Stimulated activated CD4-positive, alpha-beta T cell treated with anti-CD3 and anti-CD28 coated beads, Interleukin-1b, Interleukin-23, amount 100 ng/mL, for 4 hours (primary cell): ENCODE measurements at regions not wholly inside any gene's neighbourhood (a gene's known extent, or its start where the extent isn't known, plus 50 kb on each side); places are given as distances from the start of the nearest gene placed in this dataset.

Experiments used
- DNase-seq, 2 donors: peaks; one replicate each; pipeline ENCODE4 v3.0.0-alpha.2; 2020; ENCODE audit warnings: low read depth in 2 of 2

DNA sequence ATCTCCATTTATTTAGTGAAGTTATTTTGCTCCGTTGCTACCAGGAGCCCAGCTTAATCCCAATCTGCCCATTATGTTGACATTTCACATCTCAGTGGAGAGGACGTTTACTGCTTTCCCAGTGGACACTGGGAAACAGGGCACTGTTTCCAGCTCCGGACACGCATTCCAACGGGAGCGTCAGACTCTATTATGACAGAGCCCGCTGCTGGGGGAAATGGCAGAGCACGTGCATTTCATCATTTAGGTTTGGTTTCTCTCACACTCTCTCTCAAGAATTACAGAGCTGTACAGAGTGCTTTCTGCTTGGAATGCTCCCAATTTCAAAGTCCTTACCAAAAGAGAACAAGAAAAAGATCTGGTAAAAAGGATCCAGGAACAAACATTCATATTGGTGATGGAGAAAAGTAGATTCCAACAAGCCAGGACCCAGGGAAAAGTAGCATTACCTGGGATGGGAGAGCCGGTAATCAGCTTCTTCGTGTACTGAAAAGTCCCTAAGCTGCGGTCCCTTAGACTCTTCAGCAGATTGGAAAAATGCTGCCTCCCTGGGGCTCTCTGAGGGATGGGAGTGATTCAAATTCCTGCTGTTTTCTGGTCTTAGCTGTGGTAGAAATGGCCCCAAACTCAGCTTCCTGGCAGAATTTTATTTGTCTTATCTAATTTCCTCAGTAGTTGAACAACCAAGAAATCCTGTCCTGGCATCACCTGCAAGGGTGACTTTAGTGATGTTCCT is 136.0 kb upstream of the THBS1 start:
- no peak for DNase-seq

DNA sequence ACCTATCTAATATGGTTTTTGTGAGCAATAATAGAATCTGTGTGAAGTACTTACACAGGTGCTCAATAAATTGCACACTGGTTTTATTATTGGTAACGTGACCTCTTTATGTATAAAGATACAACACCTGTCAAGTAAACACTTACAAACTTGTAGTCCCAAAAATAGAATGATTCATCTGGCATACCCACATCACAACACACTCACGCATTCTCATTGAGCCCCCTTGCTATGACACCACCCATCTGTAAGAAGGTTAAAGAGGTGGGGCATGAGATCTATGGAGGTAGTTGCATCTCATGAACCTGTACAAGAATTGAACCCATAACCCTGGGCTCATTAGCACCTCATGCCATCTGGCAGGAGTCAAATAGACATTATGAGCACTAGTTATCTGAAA is 134.9 kb upstream of the THBS1 start:
- no peak for DNase-seq

DNA sequence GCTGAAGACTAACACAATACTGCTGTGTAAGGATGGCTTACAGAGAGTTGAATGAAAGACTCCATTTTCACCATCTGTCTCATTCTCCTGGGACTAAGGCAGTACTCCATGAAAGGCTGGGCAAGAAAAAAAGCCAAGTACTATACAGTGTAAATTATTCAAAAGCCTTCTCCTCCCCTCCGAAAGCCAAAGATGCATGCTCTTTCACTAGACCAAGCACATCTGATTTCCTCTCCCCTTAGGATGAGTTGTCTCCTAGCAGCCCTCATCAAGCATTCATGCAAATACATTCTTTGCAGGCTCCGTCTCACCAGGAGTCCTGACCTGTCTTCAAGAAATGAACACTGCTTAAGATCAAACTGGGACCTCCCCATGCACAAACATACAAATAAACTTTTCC is 133.5 kb upstream of the THBS1 start:
- no peak for DNase-seq

DNA sequence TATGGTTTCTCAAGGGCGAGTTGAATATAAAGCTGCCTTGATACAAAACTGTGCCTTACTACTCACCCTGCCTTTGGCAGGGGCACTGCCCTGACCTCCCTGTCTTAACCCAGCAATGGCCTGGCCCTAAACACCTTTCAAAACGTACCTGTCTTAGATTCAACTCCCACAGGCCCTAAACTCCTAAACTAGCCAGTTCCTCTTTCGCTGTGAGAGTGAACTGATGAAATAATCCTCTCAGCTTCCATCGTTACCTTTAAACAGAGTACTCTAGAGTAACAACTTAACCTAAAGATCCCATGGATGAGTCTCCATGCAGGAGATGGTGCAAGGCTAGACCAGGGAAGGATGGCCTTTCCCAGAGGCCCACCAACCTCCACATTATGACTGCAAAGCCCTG is 133.0 kb upstream of the THBS1 start:
- DNase-seq = no peak

DNA sequence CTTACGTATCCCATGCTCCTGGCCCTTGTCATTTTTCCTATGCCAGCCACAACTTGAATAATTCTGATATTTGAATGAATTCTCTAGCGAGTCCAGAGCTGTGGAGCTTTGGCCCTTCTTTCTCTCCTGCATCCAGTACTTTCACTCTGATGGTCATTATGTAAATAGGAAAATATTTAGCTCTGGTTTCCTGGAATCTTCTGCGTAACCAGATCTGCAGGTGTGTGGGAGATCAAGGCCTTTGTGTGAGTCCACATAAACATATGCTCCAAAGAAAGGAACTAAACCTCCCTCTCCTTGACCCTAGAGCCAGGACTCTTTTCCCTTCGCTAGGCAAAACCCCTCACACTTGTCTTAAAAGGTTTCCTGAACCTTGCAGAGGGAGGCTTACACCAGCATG is 132.5 kb upstream of the THBS1 start:
- no peak for DNase-seq

DNA sequence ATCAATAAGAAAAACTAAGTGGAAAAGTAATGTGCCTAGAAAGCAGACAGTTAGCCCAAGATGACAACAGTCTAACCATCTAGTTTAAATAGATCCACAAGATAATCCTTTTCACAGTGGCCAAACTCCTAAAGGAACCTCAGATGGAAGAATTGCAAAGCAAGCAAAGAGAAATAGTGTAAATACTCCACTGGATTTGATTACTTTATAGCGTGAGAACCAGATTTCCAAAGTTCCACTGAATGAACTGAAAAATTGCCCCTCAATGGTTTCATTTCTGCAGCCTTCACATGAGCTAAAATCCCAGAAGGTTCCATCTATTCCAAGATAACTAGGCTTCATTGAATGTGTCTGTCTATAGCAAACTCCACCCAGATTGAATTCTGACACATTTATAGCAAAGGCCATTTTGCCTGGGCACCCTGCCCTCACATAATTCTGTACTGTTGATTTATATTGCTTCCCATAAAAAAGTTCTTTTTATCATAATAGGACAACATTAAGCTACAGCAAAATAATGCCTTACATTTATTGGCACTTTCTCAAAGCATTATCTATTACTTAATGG is 129.7 kb upstream of the THBS1 start:
- DNase-seq = no peak

DNA sequence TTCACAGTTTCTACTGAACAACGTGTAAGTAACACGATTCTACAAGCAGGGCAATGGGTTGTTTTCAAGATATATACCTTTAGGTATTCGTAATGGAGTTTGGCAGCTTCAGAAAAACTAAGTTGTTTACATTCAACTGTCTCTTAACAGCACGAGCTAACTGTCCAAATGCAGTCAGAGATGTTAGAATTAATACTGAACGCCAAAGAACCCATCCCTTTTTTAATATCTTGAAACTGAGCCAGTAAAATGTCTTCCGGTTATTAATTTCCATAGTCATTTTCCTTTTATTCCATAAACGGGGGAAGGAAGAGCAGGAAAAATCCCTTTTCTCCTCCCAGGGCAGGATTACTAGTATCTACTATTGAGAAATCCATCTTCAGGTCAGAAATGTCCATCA is 129.0 kb upstream of the THBS1 start:
- no peak for DNase-seq

DNA sequence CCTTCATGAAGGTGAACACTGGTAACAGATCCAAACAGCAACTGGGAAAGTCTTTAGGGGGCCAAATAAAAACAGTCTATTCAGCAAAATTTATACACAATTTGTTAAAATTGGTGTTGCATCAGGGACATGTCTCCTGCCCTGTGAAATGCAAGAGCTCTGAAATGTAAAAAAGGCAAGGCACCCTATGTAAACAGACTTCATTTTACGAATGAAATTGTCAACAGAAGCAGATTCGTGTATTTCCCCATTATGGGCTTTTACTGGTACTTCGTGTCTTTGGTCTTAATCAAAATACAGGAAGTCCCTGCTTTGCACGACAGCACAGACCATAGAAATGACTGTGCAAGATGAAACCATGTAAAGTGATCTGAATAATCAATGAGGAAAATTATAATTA is 127.3 kb upstream of the THBS1 start:
- DNase-seq = no peak

DNA sequence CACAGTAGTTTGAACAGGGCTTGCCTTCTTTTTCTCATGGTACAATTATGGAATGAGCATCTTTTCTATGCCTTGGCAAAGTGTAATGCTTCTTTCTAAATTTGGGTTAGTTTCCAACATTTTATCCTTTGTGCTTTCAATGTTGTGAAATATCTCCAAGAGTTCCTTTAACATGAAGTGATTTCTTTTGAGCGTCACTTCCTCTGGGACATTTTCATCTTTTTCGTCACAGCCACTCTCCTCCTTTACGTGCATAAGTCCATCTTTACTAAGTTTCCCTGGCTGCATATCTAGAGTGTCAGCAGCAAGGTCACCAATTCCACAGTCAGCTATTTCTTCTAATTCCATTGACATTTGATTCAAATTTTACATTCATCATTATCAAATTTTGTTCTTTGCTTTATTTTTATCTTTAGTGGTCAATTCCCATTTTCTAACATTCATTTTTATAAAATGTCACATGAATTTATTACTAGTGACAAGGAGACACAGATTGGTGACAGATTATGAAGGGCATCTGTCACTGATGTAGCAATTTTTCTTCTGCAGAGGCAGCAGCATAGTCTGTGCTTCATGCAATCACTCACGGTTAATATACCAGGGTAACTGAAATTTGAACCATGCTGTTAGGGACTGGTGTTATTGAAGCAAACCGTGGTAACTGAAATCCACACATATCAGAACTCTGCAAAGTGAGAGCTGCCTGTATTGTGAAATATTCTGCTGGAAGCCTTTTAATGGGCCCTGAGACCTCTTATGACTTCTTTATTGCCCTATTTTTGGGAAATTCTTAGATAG is 126.5 kb upstream of the THBS1 start:
- DNase-seq = no peak

DNA sequence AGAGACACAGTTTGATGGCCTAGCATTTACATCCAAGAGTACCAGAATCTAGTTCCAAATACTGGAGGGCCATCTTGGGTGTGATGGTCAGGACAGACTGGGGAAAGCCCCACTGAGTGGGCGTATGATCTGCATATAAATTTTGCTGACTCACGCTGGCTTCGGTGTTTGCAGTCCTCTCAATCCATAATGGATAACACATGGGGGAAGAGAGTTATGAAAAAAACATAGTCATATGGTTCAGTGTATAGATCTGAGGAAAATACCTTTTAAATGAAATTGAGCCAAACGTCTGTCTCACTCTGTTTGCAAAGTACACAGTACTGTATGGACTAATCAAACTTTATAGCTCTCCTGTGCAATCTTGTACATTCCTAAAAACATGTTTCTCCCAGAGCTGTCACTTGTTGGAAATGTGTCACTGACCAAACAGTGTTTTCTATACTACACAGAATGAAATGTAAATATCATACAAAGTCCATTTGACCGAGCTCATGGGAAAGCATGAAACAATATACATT is 125.3 kb upstream of the THBS1 start:
- no peak for DNase-seq

GRCh38 chr15:39456159-39456558 is 124.7 kb upstream of the THBS1 start:
- no peak for DNase-seq

DNA sequence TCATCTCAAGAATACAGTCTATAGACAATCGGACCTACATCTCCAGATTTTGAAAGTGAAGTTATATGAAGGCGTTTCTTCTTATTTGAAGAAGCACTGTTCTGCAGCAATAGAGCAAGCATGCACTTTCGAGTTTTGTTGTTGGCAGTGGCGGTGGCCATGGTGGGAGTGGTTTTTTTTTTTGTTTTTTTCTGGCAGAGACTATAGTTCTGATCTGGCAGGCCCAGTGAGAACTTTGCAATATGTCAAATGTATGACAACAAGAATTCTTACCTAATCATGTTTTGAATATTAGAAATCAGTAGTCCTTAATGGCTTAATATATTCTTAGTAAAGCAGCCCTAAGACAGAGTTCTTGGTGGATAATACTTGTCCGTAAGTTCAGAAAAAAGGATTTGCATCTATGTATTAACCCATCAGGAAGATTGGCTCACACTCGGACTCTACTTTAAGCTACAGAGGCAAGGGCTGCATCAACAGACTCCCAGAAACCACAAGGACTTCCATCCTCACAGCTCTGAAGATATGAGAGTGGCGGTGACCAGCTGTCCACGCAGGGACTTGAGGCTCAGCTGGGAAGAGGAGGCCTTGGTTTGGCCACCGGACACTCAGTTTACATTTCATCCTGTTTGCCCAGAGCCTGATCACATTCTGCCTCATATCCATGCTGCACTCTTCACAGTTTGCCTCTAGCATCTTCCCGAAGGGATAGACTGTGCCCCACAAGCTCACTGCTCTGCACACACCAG is 124.1 kb upstream of the THBS1 start:
- DNase-seq = no peak

DNA sequence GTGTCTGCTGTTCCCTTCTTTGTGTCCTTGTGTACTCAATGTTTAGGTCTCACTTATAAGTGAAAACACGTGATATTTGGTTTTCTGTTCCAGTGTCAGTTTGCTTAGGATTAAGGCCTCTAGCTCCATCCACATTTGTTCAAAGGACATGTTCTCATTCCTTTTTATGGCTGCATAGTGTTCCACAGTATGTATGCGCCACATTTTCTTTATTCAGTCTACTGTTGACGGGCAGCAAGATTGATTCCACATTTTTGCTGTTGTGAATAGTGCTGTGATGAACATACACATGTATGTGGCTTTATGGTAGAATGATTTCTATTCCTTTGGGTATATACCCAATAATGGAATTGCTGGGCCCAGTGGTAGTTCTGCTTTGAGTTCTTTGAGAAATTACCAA is 122.7 kb upstream of the THBS1 start:
- DNase-seq = no peak

DNA sequence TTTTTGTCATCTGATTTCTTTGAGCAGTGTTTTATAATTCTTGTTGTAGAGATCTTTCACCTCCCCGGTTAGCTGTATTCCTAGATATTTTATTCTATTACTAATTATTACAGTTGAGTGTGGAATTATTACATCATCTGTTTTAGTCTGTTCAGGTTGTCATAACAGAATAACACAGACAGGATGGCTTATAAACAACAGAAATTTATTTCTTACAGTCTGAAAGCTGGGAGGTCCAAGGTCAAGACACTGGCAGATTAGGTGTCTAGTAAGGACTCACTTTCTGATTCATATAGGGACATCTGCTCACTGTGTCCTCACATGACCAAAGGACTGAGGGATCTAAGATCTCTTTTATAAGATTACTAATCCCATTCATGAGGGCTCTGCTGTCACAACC is 121.3 kb upstream of the THBS1 start:
- DNase-seq = no peak

DNA sequence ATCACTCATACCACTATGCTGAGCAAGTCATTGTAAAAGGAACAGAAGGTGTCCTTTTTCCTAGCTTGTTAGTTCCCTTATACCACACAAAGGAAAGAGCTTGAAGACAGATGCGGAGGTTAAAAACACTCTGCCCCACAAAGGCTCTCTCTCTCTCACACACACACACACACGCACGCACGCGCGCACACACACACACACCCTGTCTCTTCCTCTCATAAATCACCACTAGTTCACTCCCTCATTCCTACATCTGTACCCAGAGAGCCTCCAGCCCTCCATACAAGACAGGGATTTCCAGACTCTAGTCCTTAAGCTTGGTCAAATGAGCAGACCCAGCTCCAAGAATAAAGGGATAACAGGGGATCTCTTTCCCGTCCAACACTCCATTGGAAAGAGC is 120.1 kb upstream of the THBS1 start:
- DNase-seq = no peak

DNA sequence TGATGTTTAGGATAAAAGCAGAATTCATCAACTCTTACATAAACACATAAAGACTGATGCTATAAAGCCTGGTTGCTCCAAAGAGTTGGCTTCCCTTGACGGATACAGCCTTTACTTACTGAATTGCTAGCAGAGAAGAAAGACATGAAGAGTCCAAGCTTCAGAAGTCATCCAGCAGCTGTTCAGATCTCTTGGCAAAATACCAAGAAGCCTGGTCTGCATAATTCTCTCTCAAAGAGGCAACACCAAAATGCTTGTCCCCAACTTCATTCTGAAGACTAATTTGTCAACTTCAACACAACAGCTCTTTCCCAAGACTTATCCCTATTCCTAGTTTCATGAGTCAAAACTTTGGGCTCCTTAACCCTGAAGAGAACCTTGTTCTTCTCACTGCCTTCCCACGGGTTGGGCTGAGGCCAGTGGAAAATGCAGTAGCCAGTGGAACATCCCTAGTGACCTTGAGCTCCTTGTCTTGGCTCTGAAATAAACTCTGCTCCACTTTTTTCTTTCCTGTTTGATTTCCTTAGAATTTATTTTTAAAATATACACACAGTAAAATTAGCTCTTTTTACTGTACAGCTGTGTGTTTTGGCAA is 119.2 kb upstream of the THBS1 start:
- no peak for DNase-seq

- DNase-seq = no peak
These were observed 118.2 kb upstream of the THBS1 start for GRCh38 chr15:39462691-39463090.

DNA sequence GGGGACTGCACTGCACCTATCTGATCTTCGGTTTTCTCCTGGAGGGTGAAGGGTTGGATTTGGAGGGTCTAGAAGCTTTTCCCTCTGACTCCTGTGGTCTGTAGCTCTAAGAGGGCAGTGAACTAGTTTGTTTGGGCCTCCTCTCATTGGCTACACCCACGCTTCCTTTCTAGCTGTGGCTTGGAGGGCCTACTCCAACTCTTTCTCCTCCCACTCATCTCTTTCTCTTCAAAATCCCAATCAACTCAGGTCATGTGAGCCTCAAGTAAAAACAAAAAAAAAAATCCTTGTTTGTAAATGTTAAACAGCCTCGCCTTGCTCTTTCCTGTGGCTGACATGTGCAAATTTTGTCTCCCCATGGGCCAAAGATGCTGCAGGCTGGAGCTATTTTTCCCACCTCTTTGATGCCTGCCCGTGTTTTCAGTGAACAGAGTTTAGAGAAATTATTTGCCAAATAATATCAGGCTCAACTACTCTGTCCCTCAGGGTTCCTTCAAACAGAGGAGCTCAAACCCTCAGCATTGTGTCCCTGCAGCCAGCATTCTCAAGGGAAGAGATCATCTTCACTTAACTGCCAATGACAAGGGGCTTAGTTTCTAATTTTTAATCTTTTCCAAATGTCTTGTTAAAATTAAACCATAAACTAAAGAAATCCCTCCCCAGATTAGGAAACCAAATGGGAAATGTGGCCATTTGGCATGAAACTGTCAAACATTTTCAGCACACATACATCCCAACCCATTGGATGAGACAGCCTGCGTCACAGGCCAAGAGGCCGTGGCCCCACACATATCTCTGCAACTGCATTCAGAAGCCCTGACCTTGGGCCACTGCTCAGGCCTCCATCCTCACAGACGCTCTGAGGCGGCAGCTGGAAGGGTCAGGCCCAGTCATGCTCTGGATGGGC is 114.8 kb upstream of the THBS1 start:
- no peak for DNase-seq

DNA sequence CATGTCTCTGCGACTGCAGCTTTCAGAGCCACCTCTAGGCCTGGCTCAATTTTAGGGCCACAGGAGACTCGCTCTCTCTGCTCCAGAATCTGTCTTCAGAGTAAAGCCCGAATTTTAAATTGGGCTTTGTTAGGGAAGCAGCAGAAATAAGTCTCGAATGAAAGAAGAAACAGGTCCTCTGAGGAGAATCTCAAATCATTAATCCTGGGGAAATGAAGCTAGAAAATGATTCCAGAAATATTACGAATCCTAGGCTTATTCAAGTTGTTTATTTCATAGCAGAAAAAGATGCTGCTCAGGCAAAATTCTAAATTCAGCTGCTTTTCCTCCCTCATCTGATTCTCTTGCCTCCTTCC is 114.2 kb upstream of the THBS1 start:
- DNase-seq = no peak

GRCh38 chr15:39468331-39468730 is 112.5 kb upstream of the THBS1 start:
- no peak for DNase-seq

DNA sequence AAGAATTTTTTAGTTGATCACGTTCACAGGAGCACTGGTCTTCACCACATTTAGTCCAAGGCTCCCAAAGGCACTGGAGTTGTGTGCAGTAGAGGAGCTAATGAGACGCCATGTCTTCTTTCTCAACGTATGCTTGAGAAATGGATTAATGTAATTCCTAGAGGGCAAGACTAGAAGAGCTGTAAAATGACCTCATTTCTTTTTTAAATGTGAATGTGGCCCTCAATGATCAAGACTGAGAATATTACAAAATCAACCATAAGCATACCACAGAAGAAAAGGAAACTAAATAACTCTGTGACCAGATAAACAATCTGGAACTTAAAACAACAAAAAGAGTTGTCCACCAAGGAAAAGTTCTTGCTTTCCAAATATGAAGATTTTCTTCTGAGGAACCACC is 112.1 kb upstream of the THBS1 start:
- DNase-seq = no peak
